ENCODE measurements at regions not wholly inside any gene's neighbourhood (a gene's known extent, or its start where the extent isn't known, plus 50 kb on each side); places are given as distances from the start of the nearest gene placed in this dataset.
"Not testable (repeated sequence)": the region's sequence is repeated elsewhere in the genome, so short reads cannot be mapped to it uniquely, and the experiment has no call there.

- DNase-seq (ENCODE audit: low read depth): no peak
- H3K27me3 ChIP-seq (ENCODE audit: control insufficient read depth, insufficient read depth, low read length): no peaks in the 10 kb centered on the region
- TF ChIP-seq, protein P1, sequence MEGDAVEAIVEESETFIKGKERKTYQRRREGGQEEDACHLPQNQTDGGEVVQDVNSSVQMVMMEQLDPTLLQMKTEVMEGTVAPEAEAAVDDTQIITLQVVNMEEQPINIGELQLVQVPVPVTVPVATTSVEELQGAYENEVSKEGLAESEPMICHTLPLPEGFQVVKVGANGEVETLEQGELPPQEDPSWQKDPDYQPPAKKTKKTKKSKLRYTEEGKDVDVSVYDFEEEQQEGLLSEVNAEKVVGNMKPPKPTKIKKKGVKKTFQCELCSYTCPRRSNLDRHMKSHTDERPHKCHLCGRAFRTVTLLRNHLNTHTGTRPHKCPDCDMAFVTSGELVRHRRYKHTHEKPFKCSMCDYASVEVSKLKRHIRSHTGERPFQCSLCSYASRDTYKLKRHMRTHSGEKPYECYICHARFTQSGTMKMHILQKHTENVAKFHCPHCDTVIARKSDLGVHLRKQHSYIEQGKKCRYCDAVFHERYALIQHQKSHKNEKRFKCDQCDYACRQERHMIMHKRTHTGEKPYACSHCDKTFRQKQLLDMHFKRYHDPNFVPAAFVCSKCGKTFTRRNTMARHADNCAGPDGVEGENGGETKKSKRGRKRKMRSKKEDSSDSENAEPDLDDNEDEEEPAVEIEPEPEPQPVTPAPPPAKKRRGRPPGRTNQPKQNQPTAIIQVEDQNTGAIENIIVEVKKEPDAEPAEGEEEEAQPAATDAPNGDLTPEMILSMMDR (IDR thresholded peaks at IDR 0.05; ENCODE audit: insufficient read depth, low read length, severe bottlenecking): no peak
- H3K36me3 ChIP-seq (ENCODE audit: control insufficient read depth, insufficient read depth, low read length): no peaks in the 10 kb centered on the region
- no peak overlapping the region for H3K4me3 ChIP-seq (ENCODE audit: low read depth, low read length)
- no peak for FAIRE-seq
Observed at GRCh38 chr10:4427532-4427931, 398.5 kb upstream of the AKR1E2 start.

DNA sequence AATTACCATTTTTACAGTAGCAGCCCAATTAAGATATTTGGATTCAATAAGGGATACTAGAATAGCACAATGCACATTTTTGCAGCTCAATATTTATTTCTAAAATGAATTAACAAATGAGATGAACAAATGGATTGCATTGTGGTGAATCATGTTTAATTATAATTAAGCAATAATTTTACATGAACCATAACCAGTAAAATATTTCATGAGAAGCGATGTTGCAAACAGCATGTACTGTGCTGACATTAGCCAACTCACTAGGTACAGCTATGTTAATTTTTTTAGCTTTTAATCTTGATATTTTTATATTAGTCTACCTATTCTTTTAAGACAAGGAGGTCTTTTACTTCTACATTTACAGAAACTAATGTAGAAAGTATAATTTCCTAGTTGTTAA lies 399.1 kb upstream of the AKR1E2 start:
- DNase-seq (ENCODE audit: low read depth): peak; percentile 27
- no peak for FAIRE-seq
- TF ChIP-seq, protein P1 (IDR thresholded peaks at IDR 0.05; ENCODE audit: insufficient read depth, low read length, severe bottlenecking): no peak

DNA sequence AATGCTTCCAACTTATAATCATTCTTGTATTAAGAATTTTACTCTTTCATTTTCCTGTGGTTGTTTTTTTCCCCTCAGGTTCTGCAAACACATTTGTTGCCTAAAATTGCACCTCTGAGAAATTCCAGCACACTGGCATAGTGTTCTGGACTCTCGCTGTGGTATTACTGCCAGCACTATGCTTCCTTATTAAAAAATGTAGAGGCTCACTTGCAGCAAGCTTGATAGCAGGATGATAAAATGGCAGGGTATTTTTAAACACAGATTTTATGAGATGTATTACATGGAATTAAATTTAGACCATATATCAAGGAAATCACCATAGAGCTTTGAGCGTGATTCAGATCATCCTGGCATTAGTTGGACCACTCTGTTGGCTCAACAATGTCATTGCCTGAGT lies 416.7 kb upstream of the AKR1E2 start:
- Histone ChIP-seq H3K27me3 (ENCODE audit: control insufficient read depth, insufficient read depth, low read length) (no peaks in the 10 kb centered on the region), H3K4me3 (ENCODE audit: low read depth, low read length) (no peak overlapping the region), H3K36me3 (ENCODE audit: control insufficient read depth, insufficient read depth, low read length) (no peaks in the 10 kb centered on the region)
- TF ChIP-seq, protein P1 (IDR thresholded peaks at IDR 0.05; ENCODE audit: insufficient read depth, low read length, severe bottlenecking): no peak
- FAIRE-seq: no peak
- no peak for DNase-seq (ENCODE audit: low read depth)

More for the DNA sequence above, 399.1 kb upstream of the AKR1E2 start:
- no peaks in the 10 kb centered on the region for H3K27me3 ChIP-seq (ENCODE audit: control insufficient read depth, insufficient read depth, low read length)
- no peaks in the 10 kb centered on the region for H3K36me3 ChIP-seq (ENCODE audit: control insufficient read depth, insufficient read depth, low read length)
- H3K4me3 ChIP-seq (ENCODE audit: low read depth, low read length): no peak overlapping the region

- FAIRE-seq (no peak), DNase-seq (ENCODE audit: low read depth) (peak; percentile 95)
- TF ChIP-seq, protein P1 (IDR thresholded peaks at IDR 0.05; ENCODE audit: insufficient read depth, low read length, severe bottlenecking): no peak
- Histone ChIP-seq H3K27me3 (ENCODE audit: control insufficient read depth, insufficient read depth, low read length) (no peaks in the 10 kb centered on the region), H3K4me3 (ENCODE audit: low read depth, low read length) (no peak overlapping the region), H3K36me3 (ENCODE audit: control insufficient read depth, insufficient read depth, low read length) (no peaks in the 10 kb centered on the region)
Observed at GRCh38 chr10:4407783-4408182, 418.2 kb upstream of the AKR1E2 start.

DNA sequence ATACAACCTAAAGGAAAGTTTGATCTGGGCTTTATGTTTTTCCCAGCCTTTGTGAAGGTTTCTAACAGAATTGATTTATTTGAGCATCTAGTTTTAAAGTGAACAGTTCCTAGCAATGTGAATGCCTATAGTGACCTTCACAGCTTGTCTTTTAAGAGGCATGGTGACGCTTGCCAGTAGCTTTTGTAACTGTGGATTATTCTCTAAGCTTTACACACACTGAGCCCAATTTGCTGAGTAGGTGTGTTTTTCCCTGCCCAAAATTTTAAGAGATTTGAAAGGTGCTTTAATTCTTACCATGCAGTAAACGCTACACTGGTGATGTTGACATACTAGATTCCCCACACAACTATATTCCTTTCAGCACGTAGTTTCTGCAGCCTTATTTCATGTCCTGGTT lies 420.2 kb upstream of the AKR1E2 start:
- no peaks in the 10 kb centered on the region for H3K36me3 ChIP-seq (ENCODE audit: control insufficient read depth, insufficient read depth, low read length)
- no peak overlapping the region for H3K4me3 ChIP-seq (ENCODE audit: low read depth, low read length)
- TF ChIP-seq, protein P1 (IDR thresholded peaks at IDR 0.05; ENCODE audit: insufficient read depth, low read length, severe bottlenecking): no peak
- no peaks in the 10 kb centered on the region for H3K27me3 ChIP-seq (ENCODE audit: control insufficient read depth, insufficient read depth, low read length)
- DNase-seq (ENCODE audit: low read depth) (no peak), FAIRE-seq (no peak)

GRCh38 chr10:4403638-4404252 lies 422.3 kb upstream of the AKR1E2 start:
- no peaks in the 10 kb centered on the region for H3K27me3 ChIP-seq (ENCODE audit: control insufficient read depth, insufficient read depth, low read length)
- peak; percentile 95 for FAIRE-seq
- TF ChIP-seq, protein P1 (IDR thresholded peaks at IDR 0.05; ENCODE audit: insufficient read depth, low read length, severe bottlenecking): no peak

DNA sequence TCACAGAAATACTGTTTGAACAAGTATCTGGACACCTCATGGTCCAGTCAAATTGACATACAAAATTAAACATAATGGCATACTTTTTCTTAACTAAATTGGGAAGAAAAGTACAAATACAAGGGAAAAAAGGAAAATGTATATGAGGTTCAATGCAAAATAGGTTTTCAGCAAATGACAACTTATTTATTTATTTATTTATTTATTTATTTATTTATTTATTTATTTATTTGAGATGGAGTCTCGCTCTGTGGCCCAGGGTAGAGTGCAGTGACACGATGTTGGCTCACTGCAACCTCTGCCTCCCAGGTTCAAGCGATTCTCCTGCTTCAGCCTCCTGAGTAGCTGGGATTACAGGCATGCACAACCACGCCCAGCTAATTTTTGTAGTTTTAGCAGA lies 424.9 kb upstream of the AKR1E2 start:
- not testable (repeated sequence) for FAIRE-seq; H3K36me3 ChIP-seq (ENCODE audit: control insufficient read depth, insufficient read depth, low read length); H3K27me3 ChIP-seq (ENCODE audit: control insufficient read depth, insufficient read depth, low read length); H3K4me3 ChIP-seq (ENCODE audit: low read depth, low read length); DNase-seq (ENCODE audit: low read depth)

More at GRCh38 chr10:4403638-4404252, 422.3 kb upstream of the AKR1E2 start:
- Histone ChIP-seq H3K36me3 (ENCODE audit: control insufficient read depth, insufficient read depth, low read length) (no peaks in the 10 kb centered on the region), H3K4me3 (ENCODE audit: low read depth, low read length) (no peak overlapping the region)
- DNase-seq (ENCODE audit: low read depth): no peak

Data from bronchial epithelial cell (primary cell).